H1 (cell line): ENCODE measurements at regions not wholly inside any gene's neighbourhood (a gene's known extent, or its start where the extent isn't known, plus 50 kb on each side); places are given as distances from the start of the nearest gene placed in this dataset.

Experiments used
- CTCF ChIA-PET: fragments of 300-600 bp; sonication (Branson Sonifier 250); formaldehyde crosslinking; loops from one replicate; lab custom pipeline; 2021; ENCODE audit not compliant: partially characterized antibody; lab: Charles Lee
- POLR2A ChIA-PET: fragments of 300-600 bp; sonication (Branson Sonifier 250); formaldehyde crosslinking; loops from one replicate; lab custom pipeline; 2021; ENCODE audit warnings: inconsistent platforms; ENCODE audit not compliant: partially characterized antibody; lab: Charles Lee
- DNase-seq, 2 experiments: peaks; one replicate each; pipeline versions ENCODE4 v3.0.0 to v3.0.0-alpha.2; 2010 to 2022; ENCODE audit warnings: low spot score in 2 of 2, low read depth in 1 of 2, mixed read lengths in 1 of 2
- FAIRE-seq: peaks from 2 replicates; lab custom pipeline; 2011; peaks lifted over from hg19 to GRCh38; lab: Jason Lieb, UNC
- H2AFZ ChIP-seq: 2 replicates; pipeline ENCODE4 v1.8.1; 2012; ENCODE audit warnings: low read length, inconsistent platforms
- H2AK5ac ChIP-seq: 2 replicates; pipeline ENCODE4 v1.6.1; 2013; ENCODE audit warnings: low read depth, low read length
- H2BK120ac ChIP-seq: replicated peaks from 2 replicates; pipeline ENCODE3; 2013; ENCODE audit warnings: low read depth, low read length, inconsistent platforms
- H2BK12ac ChIP-seq: 2 replicates; pipeline ENCODE4 v1.6.1; 2013; ENCODE audit warnings: low read depth, low read length
- H2BK15ac ChIP-seq: 2 replicates; pipeline ENCODE4 v1.6.1; 2013; ENCODE audit warnings: low read length
- H2BK20ac ChIP-seq: 2 replicates; pipeline ENCODE4 v1.6.1; 2013; ENCODE audit warnings: low read length
- H2BK5ac ChIP-seq: 2 replicates; pipeline ENCODE4 v1.6.1; 2013; ENCODE audit warnings: low read depth, low read length
- H3K14ac ChIP-seq: 2 replicates; pipeline ENCODE4 v1.6.1; 2013; ENCODE audit warnings: inconsistent platforms; ENCODE audit not compliant: insufficient read length
- H3K18ac ChIP-seq: 2 replicates; pipeline ENCODE4 v1.6.1; 2013; ENCODE audit warnings: low read length; ENCODE audit errors: extremely low read depth
- H3K23ac ChIP-seq: 2 replicates; pipeline ENCODE4 v1.6.1; 2013; ENCODE audit warnings: inconsistent platforms; ENCODE audit not compliant: insufficient read length
- H3K23me2 ChIP-seq: 2 replicates; pipeline ENCODE4 v1.6.1; 2013; ENCODE audit warnings: low read depth, low read length
- H3K27ac ChIP-seq: 2 replicates; pipeline ENCODE4 v1.6.1; 2011; ENCODE audit warnings: low read depth, low read length, inconsistent platforms
- H3K27me3 ChIP-seq, 4 experiments: replicated peaks in 1 of 4; 1 replicate in 1 of 4; 2 replicates in 3 of 4; pipeline versions ENCODE4 v1.6.1 to v1.8.1; 2011 to 2013; ENCODE audit warnings: low read length in 3 of 4, mild to moderate bottlenecking in 3 of 4, inconsistent platforms in 2 of 4, mixed read lengths in 2 of 4, moderate library complexity in 1 of 4; ENCODE audit not compliant: control insufficient read depth in 3 of 4, insufficient read depth in 3 of 4; ENCODE audit errors: extremely low read depth in 1 of 4
- H3K36me3 ChIP-seq, 4 experiments: 2 replicates each; pipeline versions ENCODE4 v1.6.1 to v1.8.1; 2011 to 2013; ENCODE audit warnings: mild to moderate bottlenecking in 4 of 4, low read length in 3 of 4, moderate library complexity in 2 of 4, control low read depth in 1 of 4, inconsistent platforms in 1 of 4; ENCODE audit not compliant: insufficient read depth in 4 of 4, control insufficient read depth in 2 of 4
- H3K4ac ChIP-seq: replicated peaks from 2 replicates; pipeline ENCODE3; 2013; ENCODE audit warnings: low read length, low read depth, mixed read lengths, inconsistent platforms; ENCODE audit not compliant: insufficient read length
- H3K4me1 ChIP-seq, 4 experiments: replicated peaks in 1 of 4; 1 replicate in 1 of 4; 2 replicates in 3 of 4; pipeline versions ENCODE4 v1.6.1 to v1.8.1; 2011 to 2013; ENCODE audit warnings: low read length in 3 of 4, inconsistent platforms in 2 of 4, mixed read lengths in 1 of 4; ENCODE audit not compliant: insufficient read depth in 4 of 4, control insufficient read depth in 3 of 4
- H3K4me2 ChIP-seq, 2 experiments: 2 replicates each; pipeline versions ENCODE4 v1.6.1 to v1.8.1; 2011 to 2013; ENCODE audit warnings: low read depth in 2 of 2, low read length in 2 of 2, control low read depth in 1 of 2, inconsistent platforms in 1 of 2, mild to moderate bottlenecking in 1 of 2; ENCODE audit not compliant: insufficient read depth in 1 of 2
- H3K4me3 ChIP-seq, 4 experiments: fragments of 200-600, 300-600 bp in 1 of 4; sonication (generic), shearing (Covaris generic), sonication (Bioruptor Twin) in 1 of 4; 2 replicates each; pipeline versions ENCODE4 v1.5.1 to v1.8.1; 2011 to 2016; ENCODE audit warnings: low read length in 4 of 4, low read depth in 3 of 4, control low read depth in 2 of 4, inconsistent platforms in 2 of 4, mild to moderate bottlenecking in 2 of 4, mixed read lengths in 1 of 4, moderate library complexity in 1 of 4; ENCODE audit not compliant: insufficient read depth in 2 of 4; ENCODE audit errors: extremely low read depth in 1 of 4
- H3K56ac ChIP-seq: replicated peaks from 2 replicates; pipeline ENCODE3; 2013; ENCODE audit warnings: low read depth, mild to moderate bottlenecking, mixed read lengths, low read length, inconsistent platforms; ENCODE audit not compliant: insufficient read length
- H3K79me1 ChIP-seq: 2 replicates; pipeline ENCODE4 v1.6.1; 2013; ENCODE audit warnings: low read depth, low read length, control low read depth
- H3K79me2 ChIP-seq, 2 experiments: 2 replicates each; pipeline versions ENCODE4 v1.6.1 to v1.8.1; 2012 to 2013; ENCODE audit warnings: low read length in 2 of 2, mild to moderate bottlenecking in 2 of 2, inconsistent platforms in 1 of 2; ENCODE audit not compliant: insufficient read depth in 2 of 2, control insufficient read depth in 1 of 2
- H3K9ac ChIP-seq, 4 experiments: replicated peaks in 1 of 4; 1 replicate in 1 of 4; 2 replicates in 3 of 4; pipeline versions ENCODE4 v1.6.1 to v1.8.1; 2011 to 2013; ENCODE audit warnings: low read depth in 3 of 4, low read length in 3 of 4, control low read depth in 2 of 4, mild to moderate bottlenecking in 2 of 4, moderate library complexity in 2 of 4, inconsistent platforms in 1 of 4; ENCODE audit errors: extremely low read depth in 1 of 4
- H3K9me3 ChIP-seq, 2 experiments: 2 replicates each; pipeline versions ENCODE4 v1.6.1 to v1.8.1; 2012 to 2013; ENCODE audit warnings: mild to moderate bottlenecking in 2 of 2, moderate library complexity in 2 of 2, control low read depth in 1 of 2, inconsistent platforms in 1 of 2, low read depth in 1 of 2, low read length in 1 of 2, mixed read lengths in 1 of 2; ENCODE audit not compliant: insufficient read depth in 2 of 2
- H4K20me1 ChIP-seq, 2 experiments: replicated peaks in 1 of 2; 2 replicates each; pipeline versions ENCODE3 to v1.8.1; 2011 to 2013; ENCODE audit warnings: inconsistent platforms in 2 of 2, low read length in 2 of 2, mild to moderate bottlenecking in 1 of 2; ENCODE audit not compliant: insufficient read depth in 2 of 2, control insufficient read depth in 1 of 2
- H4K5ac ChIP-seq: 2 replicates; pipeline ENCODE4 v1.6.1; 2013; ENCODE audit warnings: low read length, low read depth, mixed read lengths, inconsistent platforms; ENCODE audit not compliant: insufficient read length
- H4K8ac ChIP-seq: 2 replicates; pipeline ENCODE4 v1.8.0; 2013; ENCODE audit warnings: mild to moderate bottlenecking, moderate library complexity, low read length, inconsistent platforms; ENCODE audit not compliant: insufficient read depth; ENCODE audit errors: extremely low read depth
- H4K91ac ChIP-seq: replicated peaks from 2 replicates; pipeline ENCODE3; 2013; ENCODE audit warnings: low read length, mixed read lengths, inconsistent platforms; ENCODE audit not compliant: insufficient read length
- CHD1 ChIP-seq: IDR thresholded peaks from 2 replicates; pipeline ENCODE4 v1.6.1; 2012; ENCODE audit warnings: low read depth, low read length, improper control_type of control experiment
- EGR1 ChIP-seq: IDR thresholded peaks from 2 replicates; pipeline ENCODE4 v1.6.1; 2011; ENCODE audit warnings: low read depth, low read length, borderline replicate concordance
- EP300 ChIP-seq, 2 experiments: IDR thresholded peaks; 1 replicate in 1 of 2; 2 replicates in 1 of 2; pipeline ENCODE4 v1.6.1; 2011 to 2012; ENCODE audit warnings: low read depth in 2 of 2, low read length in 2 of 2, mild to moderate bottlenecking in 2 of 2, borderline replicate concordance in 1 of 2, inconsistent platforms in 1 of 2, moderate library complexity in 1 of 2
- FOSL1 ChIP-seq: IDR thresholded peaks from 2 replicates; pipeline ENCODE4 v1.6.1; 2011; ENCODE audit warnings: mild to moderate bottlenecking, low read depth, low read length, moderate library complexity; ENCODE audit not compliant: insufficient read depth
- GABPA ChIP-seq: IDR thresholded peaks from 2 replicates; pipeline ENCODE4 v1.6.1; 2011; ENCODE audit warnings: mild to moderate bottlenecking, low read length, moderate library complexity, borderline replicate concordance; ENCODE audit not compliant: insufficient read depth
- GTF2F1 ChIP-seq: IDR thresholded peaks from 2 replicates; pipeline ENCODE4 v1.6.1; 2012; ENCODE audit warnings: low read depth, low read length, improper control_type of control experiment, borderline replicate concordance
- HDAC6 ChIP-seq: IDR thresholded peaks from one replicate; pipeline ENCODE4 v1.7.1; 2012; ENCODE audit warnings: low read depth, mild to moderate bottlenecking, inconsistent platforms, low read length, moderate library complexity
- KDM1A ChIP-seq: fragments of 200-600, 300-600 bp; sonication (generic); IDR thresholded peaks from 2 replicates; pipeline ENCODE4 v1.7.1; 2016; ENCODE audit warnings: mild to moderate bottlenecking, low read length, borderline replicate concordance
- KDM5A ChIP-seq: fragments of 200-600 bp; IDR thresholded peaks from 2 replicates; pipeline ENCODE4 v1.7.1; 2012; ENCODE audit warnings: mild to moderate bottlenecking, low read length, inconsistent platforms, mixed read lengths
- POU5F1 ChIP-seq: IDR thresholded peaks from 2 replicates; pipeline ENCODE4 v1.6.1; 2011; ENCODE audit warnings: low read depth, mild to moderate bottlenecking, low read length, moderate library complexity
- RFX5 ChIP-seq: IDR thresholded peaks from 2 replicates; pipeline ENCODE4 v1.6.1; 2011; ENCODE audit warnings: low read depth, low read length, improper control_type of control experiment, borderline replicate concordance
- SP4 ChIP-seq: IDR thresholded peaks from 2 replicates; pipeline ENCODE4 v1.6.1; 2012; ENCODE audit warnings: low read length, inconsistent platforms
- SUZ12 ChIP-seq: fragments of 200-600 bp; sonication (generic); IDR thresholded peaks from 2 replicates; pipeline ENCODE4 v1.6.1; 2012; ENCODE audit warnings: mild to moderate bottlenecking, inconsistent platforms, low read length, moderate library complexity, mixed read lengths
- TAF1 ChIP-seq: IDR thresholded peaks from 2 replicates; pipeline ENCODE4 v1.6.1; 2011; ENCODE audit warnings: mild to moderate bottlenecking, low read depth, low read length
- TCF12 ChIP-seq: IDR thresholded peaks from 2 replicates; pipeline ENCODE4 v1.6.1; 2011; ENCODE audit warnings: low read depth, mild to moderate bottlenecking, low read length
- ZNF274 ChIP-seq: IDR thresholded peaks from 2 replicates; pipeline ENCODE4 v1.7.0; 2012; ENCODE audit warnings: low read length, borderline replicate concordance; ENCODE audit errors: extremely low read depth
- WGBS, 2 experiments: shearing (Covaris generic) in 1 of 2; methylation state at CpG; one replicate each; pipeline versions ENCODE4 v1.1.6 to v1.1.7; 2013 to 2015; ENCODE audit warnings: low lambda C conversion rate in 2 of 2, mixed read lengths in 2 of 2, inconsistent platforms in 1 of 2, low coverage in 1 of 2, missing lambda C conversion rate in 1 of 2; ENCODE audit not compliant: insufficient replicate concordance in 2 of 2, insufficient coverage in 1 of 2, insufficient read length in 1 of 2; ENCODE audit errors: extremely low coverage in 1 of 2, missing lambda C conversion rate in 1 of 2; 5-methylcytosine and 5-hydroxymethylcytosine counted together

- Histone ChIP-seq H3K4me2 (no peak overlapping the region), H3K14ac (no peak overlapping the region), H2AFZ (no peak overlapping the region), H3K79me1 (no peaks in the 10 kb centered on the region), H3K36me3 (no peaks in the 10 kb centered on the region), H3K27ac (no peak overlapping the region), H4K20me1 (no peaks in the 10 kb centered on the region), H2BK12ac (no peak overlapping the region), H2BK120ac (no peak overlapping the region), H3K9me3 (peaks cover 3 to 4% of the 10 kb centered on the region in 2 experiments; a peak in 3 of 4 replicates), H3K27me3 (no peaks in the 10 kb centered on the region), H3K18ac (no peak overlapping the region), H3K23me2 (no peaks in the 10 kb centered on the region), H2BK15ac (no peak overlapping the region)
- POLR2A ChIA-PET = no interaction called here
- DNase-seq = no peak
- no peak for FAIRE-seq
- WGBS, 2 experiments = 95% methylated on average over 3 of the region's 3 CpGs; no CpG with 5 or more reads in 1 of the 2 experiments
- TF ChIP-seq RFX5 (no peak), CHD1 (no peak), POU5F1 (no peak), TCF12 (no peak), SP4 (no peak), GABPA (no peak), SUZ12 (no peak), EP300 (IDR thresholded peaks at IDR 0.05; ENCODE audit: borderline replicate concordance in 1 of 2, low read depth in 2 of 2, low read length in 2 of 2) (no peak), GTF2F1 (no peak), FOSL1 (no peak), KDM1A (no peak), KDM5A (no peak), EGR1 (no peak), HDAC6 (no peak), ZNF274 (no peak), TAF1 (no peak)
- TF ChIP-seq, all 59 proteins: peak for 0
- no peak overlapping the region for H3K4me3 ChIP-seq
- no peak overlapping the region for H3K56ac ChIP-seq
- no peak overlapping the region for H2AK5ac ChIP-seq
- no peak overlapping the region for H4K8ac ChIP-seq
- H4K91ac ChIP-seq = no peak overlapping the region
- CTCF ChIA-PET = no interaction called here
- H3K79me2 ChIP-seq = no peaks in the 10 kb centered on the region
- H3K9ac ChIP-seq = no peak overlapping the region
- no peak overlapping the region for H3K4ac ChIP-seq
- no peaks in the 10 kb centered on the region for H3K4me1 ChIP-seq
- no peak overlapping the region for H3K23ac ChIP-seq
- H4K5ac ChIP-seq = no peak overlapping the region
- no peak overlapping the region for H2BK5ac ChIP-seq
- H2BK20ac ChIP-seq = no peak overlapping the region
Measured at GRCh38 chr4:19915276-19915675, 336.4 kb upstream of the SLIT2 start.
